Lower leg skin (tissue), 3 donors: ENCODE measurements at regions not wholly inside any gene's neighbourhood (a gene's known extent, or its start where the extent isn't known, plus 50 kb on each side); places are given as distances from the start of the nearest gene placed in this dataset.

ENCODE experiments used
- POLR2A ChIP-seq, 2 donors: fragments of 450-650 bp; IDR thresholded peaks; one replicate each; pipeline ENCODE4 v1.6.1; 2016 to 2017; ENCODE audit warnings: antibody characterized with exemption in 2 of 2, mild to moderate bottlenecking in 1 of 2, moderate library complexity in 1 of 2
- TF ChIP-seq, protein P1 (sequence below), 3 donors: fragments of 450-650 bp; IDR thresholded peaks; one replicate each; pipeline ENCODE4 v1.5.1; 2016; ENCODE audit warnings: antibody characterized with exemption in 3 of 3, mild to moderate bottlenecking in 3 of 3, moderate library complexity in 2 of 3

DNA sequence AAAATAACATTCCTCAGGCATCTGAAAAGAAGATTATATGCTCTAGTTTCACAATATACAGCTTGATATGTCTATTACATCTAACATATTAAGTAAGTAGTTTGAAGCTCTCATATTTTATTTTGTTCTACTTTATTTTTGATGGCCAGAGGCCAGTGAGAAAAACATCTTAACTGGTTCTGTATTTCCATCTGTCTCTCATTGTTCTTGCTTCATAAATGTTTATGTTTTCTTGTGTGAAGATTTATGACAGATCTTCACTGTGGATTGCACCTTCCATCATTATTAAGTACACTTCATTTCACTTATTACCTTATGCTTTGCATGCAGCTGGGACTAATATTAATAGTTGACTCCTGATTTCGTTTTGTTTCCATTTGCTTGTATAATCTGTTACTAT, 511.2 kb downstream of the TSN start:
- TF ChIP-seq, protein P1, sequence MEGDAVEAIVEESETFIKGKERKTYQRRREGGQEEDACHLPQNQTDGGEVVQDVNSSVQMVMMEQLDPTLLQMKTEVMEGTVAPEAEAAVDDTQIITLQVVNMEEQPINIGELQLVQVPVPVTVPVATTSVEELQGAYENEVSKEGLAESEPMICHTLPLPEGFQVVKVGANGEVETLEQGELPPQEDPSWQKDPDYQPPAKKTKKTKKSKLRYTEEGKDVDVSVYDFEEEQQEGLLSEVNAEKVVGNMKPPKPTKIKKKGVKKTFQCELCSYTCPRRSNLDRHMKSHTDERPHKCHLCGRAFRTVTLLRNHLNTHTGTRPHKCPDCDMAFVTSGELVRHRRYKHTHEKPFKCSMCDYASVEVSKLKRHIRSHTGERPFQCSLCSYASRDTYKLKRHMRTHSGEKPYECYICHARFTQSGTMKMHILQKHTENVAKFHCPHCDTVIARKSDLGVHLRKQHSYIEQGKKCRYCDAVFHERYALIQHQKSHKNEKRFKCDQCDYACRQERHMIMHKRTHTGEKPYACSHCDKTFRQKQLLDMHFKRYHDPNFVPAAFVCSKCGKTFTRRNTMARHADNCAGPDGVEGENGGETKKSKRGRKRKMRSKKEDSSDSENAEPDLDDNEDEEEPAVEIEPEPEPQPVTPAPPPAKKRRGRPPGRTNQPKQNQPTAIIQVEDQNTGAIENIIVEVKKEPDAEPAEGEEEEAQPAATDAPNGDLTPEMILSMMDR (IDR thresholded peaks at IDR 0.05) = no peak
- no peak for TF ChIP-seq POLR2A (IDR thresholded peaks at IDR 0.05)
